ENCODE measurements at regions not wholly inside any gene's neighbourhood (a gene's known extent, or its start where the extent isn't known, plus 50 kb on each side); places are given as distances from the start of the nearest gene placed in this dataset.

DNA sequence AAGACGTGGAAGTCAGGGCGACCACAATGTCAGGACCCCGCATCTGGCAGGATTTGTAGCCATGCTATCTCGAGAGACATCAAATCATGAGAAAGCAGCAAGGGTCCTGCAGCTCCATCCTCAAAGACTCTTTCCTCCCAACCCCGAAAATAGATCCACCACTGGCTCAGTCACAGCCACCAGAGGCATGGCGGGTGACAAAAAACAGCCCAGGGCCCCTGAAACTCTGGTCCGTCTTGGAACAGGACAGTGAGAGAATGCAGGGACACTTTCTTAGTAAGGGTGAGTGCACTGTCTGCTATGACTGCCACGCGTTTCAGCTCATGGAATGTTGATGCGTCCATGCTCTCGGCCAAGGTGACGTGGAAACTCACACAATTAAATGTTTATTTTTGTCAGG is 220.9 kb downstream of the IRX2 start:
- no peak for ATAC-seq
- no peaks in the 10 kb centered on the region for H3K4me1 ChIP-seq
- no peaks in the 10 kb centered on the region for H3K27me3 ChIP-seq
- H3K36me3 ChIP-seq: no peaks in the 10 kb centered on the region
- no peak for DNase-seq
- no peak overlapping the region for H3K4me3 ChIP-seq
- no peak overlapping the region for H3K27ac ChIP-seq
- TF ChIP-seq, protein P1, sequence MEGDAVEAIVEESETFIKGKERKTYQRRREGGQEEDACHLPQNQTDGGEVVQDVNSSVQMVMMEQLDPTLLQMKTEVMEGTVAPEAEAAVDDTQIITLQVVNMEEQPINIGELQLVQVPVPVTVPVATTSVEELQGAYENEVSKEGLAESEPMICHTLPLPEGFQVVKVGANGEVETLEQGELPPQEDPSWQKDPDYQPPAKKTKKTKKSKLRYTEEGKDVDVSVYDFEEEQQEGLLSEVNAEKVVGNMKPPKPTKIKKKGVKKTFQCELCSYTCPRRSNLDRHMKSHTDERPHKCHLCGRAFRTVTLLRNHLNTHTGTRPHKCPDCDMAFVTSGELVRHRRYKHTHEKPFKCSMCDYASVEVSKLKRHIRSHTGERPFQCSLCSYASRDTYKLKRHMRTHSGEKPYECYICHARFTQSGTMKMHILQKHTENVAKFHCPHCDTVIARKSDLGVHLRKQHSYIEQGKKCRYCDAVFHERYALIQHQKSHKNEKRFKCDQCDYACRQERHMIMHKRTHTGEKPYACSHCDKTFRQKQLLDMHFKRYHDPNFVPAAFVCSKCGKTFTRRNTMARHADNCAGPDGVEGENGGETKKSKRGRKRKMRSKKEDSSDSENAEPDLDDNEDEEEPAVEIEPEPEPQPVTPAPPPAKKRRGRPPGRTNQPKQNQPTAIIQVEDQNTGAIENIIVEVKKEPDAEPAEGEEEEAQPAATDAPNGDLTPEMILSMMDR (IDR thresholded peaks at IDR 0.05): no peak
- intact Hi-C loops (cut with DNase I): no loop called here
- no peaks in the 10 kb centered on the region for H3K9me3 ChIP-seq

DNA sequence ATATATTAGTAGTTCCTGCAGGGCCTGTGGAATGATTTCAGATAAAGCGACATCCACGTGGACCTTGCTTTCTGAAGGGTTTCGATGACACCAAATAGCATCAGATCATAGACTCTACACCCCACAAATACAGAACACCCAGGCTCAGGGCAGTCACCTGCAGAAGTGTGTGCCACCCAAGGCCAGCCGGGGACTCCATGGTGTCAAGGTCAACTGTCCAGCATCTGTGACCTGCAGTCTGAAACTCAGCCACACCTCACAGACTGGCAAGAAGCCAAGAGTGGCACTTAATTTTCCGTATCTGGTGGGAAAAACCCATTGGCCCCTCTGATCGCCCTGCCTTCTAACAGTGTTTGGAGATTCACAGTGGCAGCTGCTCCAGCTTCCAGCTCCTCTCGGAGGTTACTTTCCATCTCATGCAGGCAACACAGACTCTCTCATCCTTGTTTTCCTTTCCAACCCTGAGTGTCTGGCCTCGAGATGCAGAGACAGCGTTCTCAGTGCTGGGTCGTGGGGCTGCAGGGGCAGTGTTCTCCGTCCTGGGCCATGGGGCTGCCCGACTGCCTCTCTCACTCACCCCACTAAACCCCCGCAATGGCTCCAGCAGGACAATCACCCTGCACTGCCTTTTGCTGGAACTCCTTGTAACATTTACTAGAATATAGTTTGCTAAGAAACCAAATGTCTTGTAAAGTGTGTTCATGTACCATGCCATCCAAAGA is 221.9 kb downstream of the IRX2 start:
- intact Hi-C loops (cut with DNase I): no loop called here
- DNase-seq: no peak

DNA sequence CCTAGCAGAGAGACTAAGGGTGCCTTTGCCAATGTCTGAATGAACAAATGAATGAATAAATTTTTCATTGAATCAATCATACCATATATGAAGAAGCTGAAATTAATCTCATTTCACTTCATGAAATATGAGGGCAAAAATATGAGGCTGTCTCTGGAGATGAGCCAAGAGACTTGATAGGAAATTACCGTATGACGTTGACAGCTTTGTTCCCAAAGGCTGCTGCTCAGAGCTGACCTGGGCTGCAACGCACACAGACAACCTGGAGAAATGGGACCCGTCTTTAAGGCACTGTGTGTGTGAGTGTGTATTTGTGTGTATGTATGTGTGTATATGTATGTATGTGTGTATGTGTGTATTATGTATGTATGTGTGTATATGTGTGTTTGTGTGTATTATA is 226.1 kb downstream of the IRX2 start:
- DNase-seq (no peak), ATAC-seq (no peak)
- TF ChIP-seq, protein P1 (IDR thresholded peaks at IDR 0.05): no peak
- no peak overlapping the region for H3K4me3 ChIP-seq
- no peaks in the 10 kb centered on the region for H3K9me3 ChIP-seq
- H3K27ac ChIP-seq: no peak overlapping the region
- no peaks in the 10 kb centered on the region for H3K4me1 ChIP-seq
- intact Hi-C loops (cut with DNase I): no loop called here
- H3K27me3 ChIP-seq: no peaks in the 10 kb centered on the region
- H3K36me3 ChIP-seq: no peaks in the 10 kb centered on the region

More for the DNA sequence above, 221.9 kb downstream of the IRX2 start:
- no peaks in the 10 kb centered on the region for H3K9me3 ChIP-seq
- H3K27ac ChIP-seq: no peak overlapping the region
- no peak for ATAC-seq
- no peaks in the 10 kb centered on the region for H3K36me3 ChIP-seq
- H3K4me3 ChIP-seq: no peak overlapping the region
- TF ChIP-seq, protein P1 (IDR thresholded peaks at IDR 0.05): no peak
- no peaks in the 10 kb centered on the region for H3K27me3 ChIP-seq
- no peaks in the 10 kb centered on the region for H3K4me1 ChIP-seq

DNA sequence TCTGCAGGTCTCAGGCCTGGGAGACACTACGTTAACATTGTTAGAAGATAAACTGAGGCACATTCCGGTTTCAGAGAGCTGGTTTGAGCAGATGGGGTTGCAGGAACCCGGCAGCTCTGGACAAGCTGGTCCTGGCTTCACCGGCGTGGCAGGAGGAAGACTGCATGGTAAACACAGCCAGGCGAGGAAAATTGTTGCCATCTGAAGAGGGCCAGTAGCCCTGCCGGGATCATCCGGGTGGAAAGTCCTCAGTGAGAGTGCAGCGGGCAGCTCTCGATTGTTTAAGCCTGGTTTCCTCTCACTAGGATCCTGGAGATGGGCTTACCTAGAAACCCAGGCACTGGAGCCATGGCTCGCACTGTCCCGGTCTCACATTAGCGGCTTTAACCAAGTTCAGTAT is 226.9 kb downstream of the IRX2 start:
- Histone ChIP-seq H3K36me3 (no peaks in the 10 kb centered on the region), H3K4me3 (no peak overlapping the region), H3K27me3 (no peaks in the 10 kb centered on the region), H3K9me3 (no peaks in the 10 kb centered on the region), H3K27ac (no peak overlapping the region), H3K4me1 (no peaks in the 10 kb centered on the region)
- TF ChIP-seq, protein P1 (IDR thresholded peaks at IDR 0.05): no peak
- intact Hi-C loops (cut with DNase I): no loop called here
- ATAC-seq (no peak), DNase-seq (no peak)

DNA sequence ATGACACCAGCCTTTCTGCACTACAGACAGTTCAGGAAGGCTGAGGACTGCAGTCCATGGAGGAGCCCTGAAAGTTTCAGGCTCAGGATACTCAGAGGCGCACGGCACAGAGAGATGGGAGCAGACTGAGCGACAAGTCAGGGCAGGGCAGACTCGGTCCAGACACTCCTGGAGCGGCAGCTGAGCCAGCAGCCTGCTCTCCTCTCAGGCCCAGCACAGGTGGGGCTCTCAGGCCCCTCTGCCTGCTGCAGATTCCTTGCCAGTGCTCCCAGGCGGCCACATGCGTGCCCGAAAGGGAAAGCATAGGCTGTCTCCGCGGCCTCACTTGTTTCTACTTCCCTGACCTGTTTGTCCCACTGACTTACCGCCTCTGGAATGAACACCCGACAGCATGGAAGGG is 228.3 kb downstream of the IRX2 start:
- TF ChIP-seq, protein P1 (IDR thresholded peaks at IDR 0.05): no peak
- ATAC-seq (no peak), DNase-seq (no peak)
- Histone ChIP-seq H3K4me3 (no peak overlapping the region), H3K36me3 (no peaks in the 10 kb centered on the region), H3K27me3 (no peaks in the 10 kb centered on the region), H3K4me1 (no peaks in the 10 kb centered on the region), H3K9me3 (no peaks in the 10 kb centered on the region), H3K27ac (no peak overlapping the region)
- intact Hi-C loops (cut with DNase I): no loop called here

DNA sequence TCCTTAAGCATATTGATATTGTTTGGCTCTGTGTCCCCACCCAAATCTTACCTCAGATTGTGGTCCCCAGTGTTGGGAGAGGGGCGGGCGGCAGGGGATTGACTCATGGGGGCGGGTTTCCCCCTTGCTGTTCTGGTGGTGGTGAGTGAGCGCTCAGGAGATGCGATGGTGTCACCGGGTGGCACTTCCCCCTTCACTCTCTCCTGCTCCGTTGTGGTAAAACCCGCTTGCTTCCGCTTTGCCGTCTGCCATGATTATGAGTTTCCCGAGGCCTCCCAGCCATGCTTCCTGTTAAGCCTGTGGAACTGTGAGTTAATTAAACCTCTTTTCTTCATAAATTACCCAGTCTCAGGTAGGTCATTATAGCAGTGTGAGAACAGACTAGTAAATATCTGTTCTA is 229.1 kb downstream of the IRX2 start:
- Histone ChIP-seq H3K36me3 (no peaks in the 10 kb centered on the region), H3K9me3 (no peaks in the 10 kb centered on the region), H3K4me3 (no peak overlapping the region), H3K4me1 (no peaks in the 10 kb centered on the region), H3K27ac (no peak overlapping the region), H3K27me3 (no peaks in the 10 kb centered on the region)
- ATAC-seq (no peak), DNase-seq (no peak)
- TF ChIP-seq, protein P1 (IDR thresholded peaks at IDR 0.05): no peak
- intact Hi-C loops (cut with DNase I): no loop called here

All from upper lobe of right lung (tissue), 1 donor.